ENCODE measurements at regions not wholly inside any gene's neighbourhood (a gene's known extent, or its start where the extent isn't known, plus 50 kb on each side); places are given as distances from the start of the nearest gene placed in this dataset.
A peak's percentile ranks its signal among the peaks of the same experiment; 100 is the strongest.

DNA sequence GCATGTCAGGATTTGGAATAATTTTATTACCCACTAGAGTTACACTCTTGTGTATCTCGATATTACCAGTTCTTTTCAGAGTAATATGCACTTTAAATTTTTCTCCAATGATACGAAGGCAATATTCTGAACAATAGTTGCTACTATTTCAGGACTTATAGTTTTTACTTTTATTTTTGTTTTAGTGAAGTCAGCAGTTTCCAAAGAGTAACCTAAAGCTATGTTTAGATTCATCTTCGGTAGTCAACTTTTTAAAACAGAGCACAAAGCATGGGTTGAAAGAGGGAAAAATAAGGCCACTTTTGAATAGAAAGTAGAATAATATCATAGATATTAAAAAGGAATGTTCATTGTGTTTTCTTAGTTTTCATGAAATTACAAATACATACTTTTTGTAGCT lies 532.7 kb downstream of the CPS1 start:
- no peak for DNase-seq
- no peak overlapping the region for H3K27ac Mint-ChIP-seq (ENCODE audit: unreplicated experiment)
- H3K27me3 Mint-ChIP-seq (ENCODE audit: unreplicated experiment): no peaks in the 10 kb centered on the region
- no peak overlapping the region for H3K4me3 Mint-ChIP-seq (ENCODE audit: unreplicated experiment)
- no peaks in the 10 kb centered on the region for H3K4me1 Mint-ChIP-seq (ENCODE audit: low read depth, unreplicated experiment)
- TF ChIP-seq, protein P1, sequence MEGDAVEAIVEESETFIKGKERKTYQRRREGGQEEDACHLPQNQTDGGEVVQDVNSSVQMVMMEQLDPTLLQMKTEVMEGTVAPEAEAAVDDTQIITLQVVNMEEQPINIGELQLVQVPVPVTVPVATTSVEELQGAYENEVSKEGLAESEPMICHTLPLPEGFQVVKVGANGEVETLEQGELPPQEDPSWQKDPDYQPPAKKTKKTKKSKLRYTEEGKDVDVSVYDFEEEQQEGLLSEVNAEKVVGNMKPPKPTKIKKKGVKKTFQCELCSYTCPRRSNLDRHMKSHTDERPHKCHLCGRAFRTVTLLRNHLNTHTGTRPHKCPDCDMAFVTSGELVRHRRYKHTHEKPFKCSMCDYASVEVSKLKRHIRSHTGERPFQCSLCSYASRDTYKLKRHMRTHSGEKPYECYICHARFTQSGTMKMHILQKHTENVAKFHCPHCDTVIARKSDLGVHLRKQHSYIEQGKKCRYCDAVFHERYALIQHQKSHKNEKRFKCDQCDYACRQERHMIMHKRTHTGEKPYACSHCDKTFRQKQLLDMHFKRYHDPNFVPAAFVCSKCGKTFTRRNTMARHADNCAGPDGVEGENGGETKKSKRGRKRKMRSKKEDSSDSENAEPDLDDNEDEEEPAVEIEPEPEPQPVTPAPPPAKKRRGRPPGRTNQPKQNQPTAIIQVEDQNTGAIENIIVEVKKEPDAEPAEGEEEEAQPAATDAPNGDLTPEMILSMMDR (IDR thresholded peaks at IDR 0.05; ENCODE audit: partially characterized antibody, unreplicated experiment): no peak
- H3K9me3 Mint-ChIP-seq (ENCODE audit: unreplicated experiment): no peaks in the 10 kb centered on the region
- H3K36me3 Mint-ChIP-seq (ENCODE audit: unreplicated experiment): no peaks in the 10 kb centered on the region

DNA sequence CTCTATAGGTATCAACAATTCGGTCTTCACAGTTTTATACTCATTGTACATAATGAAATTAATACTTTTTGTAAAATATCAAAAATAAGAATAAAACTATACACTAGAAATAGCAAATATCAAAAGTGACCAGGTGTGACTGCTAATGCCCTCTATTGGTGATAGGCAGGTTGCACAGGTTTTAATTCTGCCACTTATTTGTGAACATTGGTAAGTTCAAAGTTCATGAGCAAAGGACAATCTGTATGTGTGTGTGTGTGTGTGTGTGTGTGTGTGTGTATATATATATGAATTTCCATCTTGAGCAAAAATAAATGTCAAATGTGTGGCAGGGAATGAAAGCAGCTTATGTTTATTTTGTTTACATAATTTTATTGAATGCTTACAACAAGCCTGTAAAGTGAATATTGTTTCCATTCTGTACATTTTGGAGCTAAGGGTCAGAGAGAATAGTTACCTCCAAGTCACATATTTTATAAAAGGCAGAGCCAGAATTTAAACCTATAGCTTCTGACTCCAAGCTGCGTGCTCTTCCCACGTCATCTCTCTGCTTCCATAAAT lies 537.4 kb downstream of the CPS1 start:
- Mint-ChIP-seq H3K4me1 (ENCODE audit: low read depth, unreplicated experiment) (no peaks in the 10 kb centered on the region), H3K27ac (ENCODE audit: unreplicated experiment) (no peak overlapping the region), H3K27me3 (ENCODE audit: unreplicated experiment) (no peaks in the 10 kb centered on the region), H3K9me3 (ENCODE audit: unreplicated experiment) (peaks cover 2% of the 10 kb centered on the region), H3K36me3 (ENCODE audit: unreplicated experiment) (peaks cover 6% of the 10 kb centered on the region), H3K4me3 (ENCODE audit: unreplicated experiment) (no peak overlapping the region)
- no peak for DNase-seq
- TF ChIP-seq, protein P1 (IDR thresholded peaks at IDR 0.05; ENCODE audit: partially characterized antibody, unreplicated experiment): peak; percentile 18

DNA sequence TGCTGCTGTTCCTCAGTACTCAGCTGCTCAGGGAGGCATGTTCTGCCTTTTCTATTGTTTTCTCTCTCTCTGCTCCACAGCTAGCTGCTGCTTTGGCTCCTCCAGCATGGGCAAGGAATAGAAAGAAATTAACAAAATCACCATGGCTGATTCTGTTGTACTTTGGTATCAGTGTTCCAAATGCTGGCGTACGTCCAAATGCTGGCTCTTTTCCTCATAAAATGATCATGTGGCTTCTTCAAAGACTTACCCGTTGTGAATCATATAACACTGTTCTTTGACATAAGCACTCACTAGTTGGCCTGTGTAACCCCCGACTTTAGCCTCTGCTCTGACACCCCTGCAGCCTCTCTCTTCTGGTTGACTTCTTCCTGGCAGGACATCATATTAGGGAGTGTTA lies 547.6 kb downstream of the CPS1 start:
- Mint-ChIP-seq H3K27ac (ENCODE audit: unreplicated experiment) (no peak overlapping the region), H3K36me3 (ENCODE audit: unreplicated experiment) (no peaks in the 10 kb centered on the region), H3K9me3 (ENCODE audit: unreplicated experiment) (peaks cover 1% of the 10 kb centered on the region), H3K4me1 (ENCODE audit: low read depth, unreplicated experiment) (no peaks in the 10 kb centered on the region), H3K4me3 (ENCODE audit: unreplicated experiment) (no peak overlapping the region), H3K27me3 (ENCODE audit: unreplicated experiment) (no peaks in the 10 kb centered on the region)
- TF ChIP-seq, protein P1 (IDR thresholded peaks at IDR 0.05; ENCODE audit: partially characterized antibody, unreplicated experiment): no peak
- DNase-seq: no peak

DNA sequence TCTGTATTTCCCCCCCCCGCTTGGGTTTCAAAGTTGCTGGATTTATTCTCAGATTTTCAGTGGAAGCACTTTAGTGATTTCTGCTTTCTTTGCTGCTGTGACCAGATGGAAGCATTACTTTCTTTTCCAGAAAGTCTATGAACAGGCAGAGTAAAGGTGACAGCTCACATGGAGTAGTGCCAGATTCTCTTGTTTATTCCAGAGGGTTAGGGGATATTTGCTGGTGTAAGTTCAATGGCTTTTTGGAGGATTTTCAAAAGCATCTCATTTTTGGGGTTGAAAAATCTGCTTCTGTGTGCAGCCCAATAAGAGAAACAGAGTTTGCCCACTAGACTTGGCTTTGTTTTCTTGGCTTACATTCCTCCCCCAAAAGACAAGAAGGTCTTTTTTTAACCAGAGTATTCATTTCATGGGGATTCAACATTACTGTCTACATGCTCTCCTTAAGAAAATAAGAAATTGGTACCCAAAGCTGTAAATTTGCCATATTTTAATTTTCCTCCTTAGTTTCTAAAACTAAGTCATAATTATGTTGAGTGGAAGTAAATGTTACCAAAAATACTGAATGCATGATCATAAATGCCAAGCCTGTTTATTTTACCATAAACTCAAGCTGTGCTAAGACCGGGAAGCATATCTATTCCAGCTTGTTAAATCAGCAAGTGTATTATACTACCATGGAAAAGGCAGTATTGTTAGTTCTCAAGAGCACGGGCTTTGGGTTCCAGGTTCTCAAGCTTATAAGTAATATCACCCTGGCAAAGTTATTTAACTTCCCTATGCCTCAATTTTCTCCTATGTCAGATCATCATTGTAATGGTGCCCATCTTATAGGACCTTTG lies 557.2 kb downstream of the CPS1 start:
- peaks cover 10% of the 10 kb centered on the region for H3K4me1 Mint-ChIP-seq (ENCODE audit: low read depth, unreplicated experiment)

More for the DNA sequence above, 557.2 kb downstream of the CPS1 start:
- TF ChIP-seq, protein P1 (IDR thresholded peaks at IDR 0.05; ENCODE audit: partially characterized antibody, unreplicated experiment): no peak
- Mint-ChIP-seq H3K27me3 (ENCODE audit: unreplicated experiment) (no peaks in the 10 kb centered on the region), H3K4me3 (ENCODE audit: unreplicated experiment) (no peak overlapping the region), H3K36me3 (ENCODE audit: unreplicated experiment) (no peaks in the 10 kb centered on the region), H3K27ac (ENCODE audit: unreplicated experiment) (no peak overlapping the region), H3K9me3 (ENCODE audit: unreplicated experiment) (no peaks in the 10 kb centered on the region)
- no peak for DNase-seq

Measured in glutamatergic neuron (in vitro differentiated cells).